Liver (tissue), 3 donors: ENCODE measurements at regions not wholly inside any gene's neighbourhood (a gene's known extent, or its start where the extent isn't known, plus 50 kb on each side); places are given as distances from the start of the nearest gene placed in this dataset.

ENCODE experiments used
- EGR1 ChIP-seq, 2 donors: IDR thresholded peaks; 2 replicates each; pipeline ENCODE4 v1.6.1; 2016 to 2018; ENCODE audit warnings: antibody characterized with exemption in 2 of 2, low read depth in 2 of 2
- FOXA1 ChIP-seq: IDR thresholded peaks from 2 replicates; pipeline ENCODE4 v1.6.1; 2016; ENCODE audit warnings: antibody characterized with exemption
- HNF4A ChIP-seq, 2 donors: conservative IDR thresholded peaks; 2 replicates each; pipeline ENCODE4 v1.6.1; 2016; ENCODE audit warnings: antibody characterized with exemption in 2 of 2, mild to moderate bottlenecking in 2 of 2
- RAD21 ChIP-seq, 2 donors: IDR thresholded peaks; 2 replicates each; pipeline ENCODE4 v1.6.1; 2016; ENCODE audit warnings: antibody characterized with exemption in 2 of 2, mild to moderate bottlenecking in 2 of 2
- RXRA ChIP-seq, 2 donors: IDR thresholded peaks; 2 replicates each; pipeline ENCODE4 v1.6.1; 2017 to 2018; ENCODE audit warnings: antibody characterized with exemption in 2 of 2, mild to moderate bottlenecking in 1 of 2
- SP1 ChIP-seq: IDR thresholded peaks from 2 replicates; pipeline ENCODE4 v1.6.1; 2018; ENCODE audit warnings: antibody characterized with exemption, mild to moderate bottlenecking
- TAF1 ChIP-seq: conservative IDR thresholded peaks from 2 replicates; pipeline ENCODE4 v1.6.1; 2016; ENCODE audit warnings: antibody characterized with exemption, mild to moderate bottlenecking
- YY1 ChIP-seq: IDR thresholded peaks from 2 replicates; pipeline ENCODE4 v1.6.1; 2016; ENCODE audit warnings: antibody characterized with exemption, mild to moderate bottlenecking
- TF ChIP-seq, protein P1 (sequence below): fragments of 150-350 bp; IDR thresholded peaks from 2 replicates; pipeline ENCODE4 v1.5.1; 2017; ENCODE audit warnings: improper control_type of control experiment, low read depth, low read length; ENCODE audit not compliant: missing input control
- TF ChIP-seq, protein P2 (sequence below): IDR thresholded peaks from 2 replicates; pipeline ENCODE4 v1.6.1; 2016; ENCODE audit warnings: antibody characterized with exemption
- donor health status: healthy.
- donor health status: healthy.

DNA sequence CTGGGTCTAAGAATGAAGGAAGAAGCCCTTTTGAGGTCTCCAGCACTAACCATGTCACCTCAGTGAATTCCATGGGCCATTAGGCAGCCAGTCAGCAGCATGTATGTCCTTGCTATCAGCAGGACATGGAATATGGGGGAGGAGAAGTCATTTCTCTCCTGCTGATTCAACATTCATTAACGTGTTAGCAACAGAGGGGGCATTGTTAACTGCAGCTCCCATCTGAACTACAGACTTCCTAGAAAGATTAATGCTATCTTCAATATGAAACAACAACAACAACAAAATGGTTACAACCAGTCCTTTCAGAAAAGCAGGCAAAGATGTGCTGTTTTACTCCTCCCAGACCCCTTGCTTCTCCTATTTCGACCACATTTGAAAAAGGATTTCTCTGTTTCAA lies 120.4 kb upstream of the SLC34A2 start:
- TF ChIP-seq, protein P1, sequence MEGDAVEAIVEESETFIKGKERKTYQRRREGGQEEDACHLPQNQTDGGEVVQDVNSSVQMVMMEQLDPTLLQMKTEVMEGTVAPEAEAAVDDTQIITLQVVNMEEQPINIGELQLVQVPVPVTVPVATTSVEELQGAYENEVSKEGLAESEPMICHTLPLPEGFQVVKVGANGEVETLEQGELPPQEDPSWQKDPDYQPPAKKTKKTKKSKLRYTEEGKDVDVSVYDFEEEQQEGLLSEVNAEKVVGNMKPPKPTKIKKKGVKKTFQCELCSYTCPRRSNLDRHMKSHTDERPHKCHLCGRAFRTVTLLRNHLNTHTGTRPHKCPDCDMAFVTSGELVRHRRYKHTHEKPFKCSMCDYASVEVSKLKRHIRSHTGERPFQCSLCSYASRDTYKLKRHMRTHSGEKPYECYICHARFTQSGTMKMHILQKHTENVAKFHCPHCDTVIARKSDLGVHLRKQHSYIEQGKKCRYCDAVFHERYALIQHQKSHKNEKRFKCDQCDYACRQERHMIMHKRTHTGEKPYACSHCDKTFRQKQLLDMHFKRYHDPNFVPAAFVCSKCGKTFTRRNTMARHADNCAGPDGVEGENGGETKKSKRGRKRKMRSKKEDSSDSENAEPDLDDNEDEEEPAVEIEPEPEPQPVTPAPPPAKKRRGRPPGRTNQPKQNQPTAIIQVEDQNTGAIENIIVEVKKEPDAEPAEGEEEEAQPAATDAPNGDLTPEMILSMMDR = no peak
- TF ChIP-seq YY1 (no peak), RAD21 (IDR thresholded peaks at IDR 0.05) (no peak), TAF1 (no peak), RXRA (IDR thresholded peaks at IDR 0.05) (no peak), SP1 (no peak), HNF4A (conservative IDR thresholded peaks at IDR 0.05) (no peak), FOXA1 (no peak), EGR1 (IDR thresholded peaks at IDR 0.05; ENCODE audit: low read depth in 2 of 2) (no peak)
- TF ChIP-seq, protein P2, sequence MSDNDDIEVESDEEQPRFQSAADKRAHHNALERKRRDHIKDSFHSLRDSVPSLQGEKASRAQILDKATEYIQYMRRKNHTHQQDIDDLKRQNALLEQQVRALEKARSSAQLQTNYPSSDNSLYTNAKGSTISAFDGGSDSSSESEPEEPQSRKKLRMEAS = no peak
